Astrocyte of the cerebellum (primary cell): ENCODE measurements at regions not wholly inside any gene's neighbourhood (a gene's known extent, or its start where the extent isn't known, plus 50 kb on each side); places are given as distances from the start of the nearest gene placed in this dataset.
A peak's percentile ranks its signal among the peaks of the same experiment; 100 is the strongest.

Source experiments
- DNase-seq: peaks from one replicate; pipeline ENCODE4 v3.0.0-alpha.2; 2011; ENCODE audit warnings: low read depth
- H3K4me3 ChIP-seq: 2 replicates; pipeline ENCODE4 v1.5.1; 2011; ENCODE audit warnings: mild to moderate bottlenecking, low read depth, low read length, moderate library complexity
- in situ Hi-C: cut with HindIII; loops from 2 replicates; pipeline ENCODE4 v1.10.0; 2017; ENCODE audit warnings: low sequenced_read_pairs
- TF ChIP-seq, protein P1 (sequence below): IDR thresholded peaks from 2 replicates; pipeline ENCODE4 v1.5.1; 2012; ENCODE audit warnings: low read length, low read depth, moderate library complexity, mild to moderate bottlenecking; ENCODE audit errors: missing control alignments

GRCh38 chr7:91459539-91459938 is 195.3 kb downstream of the FZD1 start:
- in situ Hi-C loops: no loop called here
- TF ChIP-seq, protein P1, sequence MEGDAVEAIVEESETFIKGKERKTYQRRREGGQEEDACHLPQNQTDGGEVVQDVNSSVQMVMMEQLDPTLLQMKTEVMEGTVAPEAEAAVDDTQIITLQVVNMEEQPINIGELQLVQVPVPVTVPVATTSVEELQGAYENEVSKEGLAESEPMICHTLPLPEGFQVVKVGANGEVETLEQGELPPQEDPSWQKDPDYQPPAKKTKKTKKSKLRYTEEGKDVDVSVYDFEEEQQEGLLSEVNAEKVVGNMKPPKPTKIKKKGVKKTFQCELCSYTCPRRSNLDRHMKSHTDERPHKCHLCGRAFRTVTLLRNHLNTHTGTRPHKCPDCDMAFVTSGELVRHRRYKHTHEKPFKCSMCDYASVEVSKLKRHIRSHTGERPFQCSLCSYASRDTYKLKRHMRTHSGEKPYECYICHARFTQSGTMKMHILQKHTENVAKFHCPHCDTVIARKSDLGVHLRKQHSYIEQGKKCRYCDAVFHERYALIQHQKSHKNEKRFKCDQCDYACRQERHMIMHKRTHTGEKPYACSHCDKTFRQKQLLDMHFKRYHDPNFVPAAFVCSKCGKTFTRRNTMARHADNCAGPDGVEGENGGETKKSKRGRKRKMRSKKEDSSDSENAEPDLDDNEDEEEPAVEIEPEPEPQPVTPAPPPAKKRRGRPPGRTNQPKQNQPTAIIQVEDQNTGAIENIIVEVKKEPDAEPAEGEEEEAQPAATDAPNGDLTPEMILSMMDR: no peak
- DNase-seq: no peak

GRCh38 chr7:91462316-91462715 is 198.1 kb downstream of the FZD1 start:
- no peak overlapping the region for H3K4me3 ChIP-seq
- in situ Hi-C loops: no loop called here
- TF ChIP-seq, protein P1: no peak

More at GRCh38 chr7:91459539-91459938, 195.3 kb downstream of the FZD1 start:
- H3K4me3 ChIP-seq: no peak overlapping the region

GRCh38 chr7:91463330-91463729 is 199.1 kb downstream of the FZD1 start:
- no peak for DNase-seq
- in situ Hi-C loops: no loop called here
- H3K4me3 ChIP-seq: no peak overlapping the region
- TF ChIP-seq, protein P1: no peak

More at GRCh38 chr7:91462316-91462715, 198.1 kb downstream of the FZD1 start:
- no peak for DNase-seq

DNA sequence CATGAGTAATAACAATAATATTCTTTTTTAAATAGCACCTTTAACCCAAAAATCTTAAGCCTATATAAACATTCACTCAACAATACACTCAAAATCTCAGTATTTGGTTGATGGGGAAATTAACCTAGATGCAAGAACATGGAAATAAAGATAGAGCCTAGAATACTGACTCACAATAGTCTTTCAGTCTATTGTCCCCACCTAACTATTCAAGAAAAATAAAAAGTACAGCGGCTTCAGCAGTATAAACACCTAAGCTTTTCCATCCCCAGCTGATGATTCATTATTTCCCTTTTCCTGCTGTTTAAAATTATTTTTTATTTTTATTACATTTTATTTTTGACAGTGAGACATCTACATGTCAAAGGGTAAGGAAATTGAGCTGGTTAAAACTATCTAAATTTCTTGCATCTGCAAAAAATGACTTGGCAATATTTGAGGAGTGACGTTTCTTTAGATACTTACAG is 201.4 kb downstream of the FZD1 start:
- in situ Hi-C loops: no loop called here
- DNase-seq: peak; percentile 12
- no peak overlapping the region for H3K4me3 ChIP-seq
- TF ChIP-seq, protein P1: no peak

DNA sequence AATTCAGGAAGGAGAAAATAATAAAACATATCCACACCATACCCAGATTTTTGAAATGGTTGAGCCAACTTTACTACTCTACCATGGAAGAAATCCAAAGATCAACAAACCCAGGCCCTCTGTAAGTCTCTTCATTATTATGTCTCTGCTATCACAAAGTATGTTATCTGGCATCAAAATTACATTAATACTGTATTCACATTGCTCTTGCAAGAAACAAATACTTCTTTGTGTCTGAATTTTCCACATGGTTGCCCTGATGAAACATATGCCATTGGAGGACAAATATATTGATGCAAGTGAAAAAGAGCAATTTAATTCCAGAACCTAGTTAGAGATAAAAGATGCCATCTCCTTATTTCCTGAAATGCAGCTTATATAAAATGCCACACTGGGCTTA is 204.0 kb downstream of the FZD1 start:
- no peak overlapping the region for H3K4me3 ChIP-seq
- TF ChIP-seq, protein P1: no peak
- no peak for DNase-seq
- in situ Hi-C loops: no loop called here

- in situ Hi-C loops: loop anchor here (5.0 kb wide), 1 partner anchor 56 kb away; no protein-coding TSS in a partner anchor
- TF ChIP-seq, protein P1: no peak
- no peak overlapping the region for H3K4me3 ChIP-seq
- no peak for DNase-seq
Observed at GRCh38 chr7:91473619-91474018, 209.4 kb downstream of the FZD1 start.
